CD1c-positive myeloid dendritic cell (primary cell): ENCODE measurements at regions not wholly inside any gene's neighbourhood (a gene's known extent, or its start where the extent isn't known, plus 50 kb on each side); places are given as distances from the start of the nearest gene placed in this dataset.

Source experiments
- DNase-seq: peaks from one replicate; pipeline ENCODE4 v3.0.0-alpha.2; 2016; ENCODE audit errors: extremely low spot score

- DNase-seq, result no peak
These were observed 261.0 kb upstream of the CDH6 start for GRCh38 chr5:30932273-30933017.

- DNase-seq, result no peak
These were observed 262.8 kb upstream of the CDH6 start for GRCh38 chr5:30930736-30931135.

GRCh38 chr5:30928956-30929355, 264.5 kb upstream of the CDH6 start:
- no peak for DNase-seq

GRCh38 chr5:30926218-30926617, 267.3 kb upstream of the CDH6 start:
- DNase-seq, result no peak

- DNase-seq, result no peak
These were observed 272.1 kb upstream of the CDH6 start for GRCh38 chr5:30921388-30921787.

GRCh38 chr5:30918171-30918570, 275.3 kb upstream of the CDH6 start:
- no peak for DNase-seq

GRCh38 chr5:30908356-30908755, 285.1 kb upstream of the CDH6 start:
- DNase-seq, result no peak

GRCh38 chr5:30900367-30900766, 293.1 kb upstream of the CDH6 start:
- DNase-seq, result no peak

GRCh38 chr5:30894811-30895210, 298.7 kb upstream of the CDH6 start:
- no peak for DNase-seq

- DNase-seq, result no peak
These were observed 301.8 kb upstream of the CDH6 start for GRCh38 chr5:30891660-30892059.

GRCh38 chr5:30890377-30890776, 303.1 kb upstream of the CDH6 start:
- no peak for DNase-seq

GRCh38 chr5:30880514-30880913, 313.0 kb upstream of the CDH6 start:
- no peak for DNase-seq

- DNase-seq, result no peak
These were observed 313.6 kb upstream of the CDH6 start for GRCh38 chr5:30879887-30880286.

- DNase-seq, result no peak
These were observed 314.7 kb upstream of the CDH6 start for GRCh38 chr5:30878746-30879145.

GRCh38 chr5:30878296-30878695, 315.2 kb upstream of the CDH6 start:
- no peak for DNase-seq

- no peak for DNase-seq
These were observed 319.0 kb upstream of the CDH6 start for GRCh38 chr5:30874241-30875034.

GRCh38 chr5:30871196-30871595, 322.3 kb upstream of the CDH6 start:
- no peak for DNase-seq

GRCh38 chr5:30867711-30868110, 325.8 kb upstream of the CDH6 start:
- DNase-seq, result no peak

- DNase-seq, result no peak
These were observed 327.3 kb upstream of the CDH6 start for GRCh38 chr5:30866142-30866541.

GRCh38 chr5:30856242-30856641, 337.2 kb upstream of the CDH6 start:
- no peak for DNase-seq

- DNase-seq, result no peak
These were observed 340.3 kb upstream of the CDH6 start for GRCh38 chr5:30853158-30853557.

GRCh38 chr5:30850866-30851265, 342.6 kb upstream of the CDH6 start:
- DNase-seq, result no peak
